H1 (cell line): ENCODE measurements at regions not wholly inside any gene's neighbourhood (a gene's known extent, or its start where the extent isn't known, plus 50 kb on each side); places are given as distances from the start of the nearest gene placed in this dataset.

ENCODE experiments used
- CTCF ChIA-PET: fragments of 300-600 bp; sonication (Branson Sonifier 250); formaldehyde crosslinking; loops from one replicate; lab custom pipeline; 2021; ENCODE audit not compliant: partially characterized antibody; lab: Charles Lee
- POLR2A ChIA-PET: fragments of 300-600 bp; sonication (Branson Sonifier 250); formaldehyde crosslinking; loops from one replicate; lab custom pipeline; 2021; ENCODE audit warnings: inconsistent platforms; ENCODE audit not compliant: partially characterized antibody; lab: Charles Lee
- DNase-seq, 2 experiments: peaks; one replicate each; pipeline versions ENCODE4 v3.0.0 to v3.0.0-alpha.2; 2010 to 2022; ENCODE audit warnings: low spot score in 2 of 2, low read depth in 1 of 2, mixed read lengths in 1 of 2
- FAIRE-seq: peaks from 2 replicates; lab custom pipeline; 2011; peaks lifted over from hg19 to GRCh38; lab: Jason Lieb, UNC
- H2AFZ ChIP-seq: 2 replicates; pipeline ENCODE4 v1.8.1; 2012; ENCODE audit warnings: low read length, inconsistent platforms
- H2AK5ac ChIP-seq: 2 replicates; pipeline ENCODE4 v1.6.1; 2013; ENCODE audit warnings: low read depth, low read length
- H2BK120ac ChIP-seq: replicated peaks from 2 replicates; pipeline ENCODE3; 2013; ENCODE audit warnings: low read depth, low read length, inconsistent platforms
- H2BK12ac ChIP-seq: 2 replicates; pipeline ENCODE4 v1.6.1; 2013; ENCODE audit warnings: low read depth, low read length
- H2BK15ac ChIP-seq: 2 replicates; pipeline ENCODE4 v1.6.1; 2013; ENCODE audit warnings: low read length
- H2BK20ac ChIP-seq: 2 replicates; pipeline ENCODE4 v1.6.1; 2013; ENCODE audit warnings: low read length
- H2BK5ac ChIP-seq: 2 replicates; pipeline ENCODE4 v1.6.1; 2013; ENCODE audit warnings: low read depth, low read length
- H3K14ac ChIP-seq: 2 replicates; pipeline ENCODE4 v1.6.1; 2013; ENCODE audit warnings: inconsistent platforms; ENCODE audit not compliant: insufficient read length
- H3K18ac ChIP-seq: 2 replicates; pipeline ENCODE4 v1.6.1; 2013; ENCODE audit warnings: low read length; ENCODE audit errors: extremely low read depth
- H3K23ac ChIP-seq: 2 replicates; pipeline ENCODE4 v1.6.1; 2013; ENCODE audit warnings: inconsistent platforms; ENCODE audit not compliant: insufficient read length
- H3K23me2 ChIP-seq: 2 replicates; pipeline ENCODE4 v1.6.1; 2013; ENCODE audit warnings: low read depth, low read length
- H3K27ac ChIP-seq: 2 replicates; pipeline ENCODE4 v1.6.1; 2011; ENCODE audit warnings: low read depth, low read length, inconsistent platforms
- H3K27me3 ChIP-seq, 4 experiments: replicated peaks in 1 of 4; 1 replicate in 1 of 4; 2 replicates in 3 of 4; pipeline versions ENCODE4 v1.6.1 to v1.8.1; 2011 to 2013; ENCODE audit warnings: low read length in 3 of 4, mild to moderate bottlenecking in 3 of 4, inconsistent platforms in 2 of 4, mixed read lengths in 2 of 4, moderate library complexity in 1 of 4; ENCODE audit not compliant: control insufficient read depth in 3 of 4, insufficient read depth in 3 of 4; ENCODE audit errors: extremely low read depth in 1 of 4
- H3K36me3 ChIP-seq, 4 experiments: 2 replicates each; pipeline versions ENCODE4 v1.6.1 to v1.8.1; 2011 to 2013; ENCODE audit warnings: mild to moderate bottlenecking in 4 of 4, low read length in 3 of 4, moderate library complexity in 2 of 4, control low read depth in 1 of 4, inconsistent platforms in 1 of 4; ENCODE audit not compliant: insufficient read depth in 4 of 4, control insufficient read depth in 2 of 4
- H3K4ac ChIP-seq: replicated peaks from 2 replicates; pipeline ENCODE3; 2013; ENCODE audit warnings: low read length, low read depth, mixed read lengths, inconsistent platforms; ENCODE audit not compliant: insufficient read length
- H3K4me1 ChIP-seq, 4 experiments: replicated peaks in 1 of 4; 1 replicate in 1 of 4; 2 replicates in 3 of 4; pipeline versions ENCODE4 v1.6.1 to v1.8.1; 2011 to 2013; ENCODE audit warnings: low read length in 3 of 4, inconsistent platforms in 2 of 4, mixed read lengths in 1 of 4; ENCODE audit not compliant: insufficient read depth in 4 of 4, control insufficient read depth in 3 of 4
- H3K4me2 ChIP-seq, 2 experiments: 2 replicates each; pipeline versions ENCODE4 v1.6.1 to v1.8.1; 2011 to 2013; ENCODE audit warnings: low read depth in 2 of 2, low read length in 2 of 2, control low read depth in 1 of 2, inconsistent platforms in 1 of 2, mild to moderate bottlenecking in 1 of 2; ENCODE audit not compliant: insufficient read depth in 1 of 2
- H3K4me3 ChIP-seq, 4 experiments: fragments of 200-600, 300-600 bp in 1 of 4; sonication (generic), shearing (Covaris generic), sonication (Bioruptor Twin) in 1 of 4; 2 replicates each; pipeline versions ENCODE4 v1.5.1 to v1.8.1; 2011 to 2016; ENCODE audit warnings: low read length in 4 of 4, low read depth in 3 of 4, control low read depth in 2 of 4, inconsistent platforms in 2 of 4, mild to moderate bottlenecking in 2 of 4, mixed read lengths in 1 of 4, moderate library complexity in 1 of 4; ENCODE audit not compliant: insufficient read depth in 2 of 4; ENCODE audit errors: extremely low read depth in 1 of 4
- H3K56ac ChIP-seq: replicated peaks from 2 replicates; pipeline ENCODE3; 2013; ENCODE audit warnings: low read depth, mild to moderate bottlenecking, mixed read lengths, low read length, inconsistent platforms; ENCODE audit not compliant: insufficient read length
- H3K79me1 ChIP-seq: 2 replicates; pipeline ENCODE4 v1.6.1; 2013; ENCODE audit warnings: low read depth, low read length, control low read depth
- H3K79me2 ChIP-seq, 2 experiments: 2 replicates each; pipeline versions ENCODE4 v1.6.1 to v1.8.1; 2012 to 2013; ENCODE audit warnings: low read length in 2 of 2, mild to moderate bottlenecking in 2 of 2, inconsistent platforms in 1 of 2; ENCODE audit not compliant: insufficient read depth in 2 of 2, control insufficient read depth in 1 of 2
- H3K9ac ChIP-seq, 4 experiments: replicated peaks in 1 of 4; 1 replicate in 1 of 4; 2 replicates in 3 of 4; pipeline versions ENCODE4 v1.6.1 to v1.8.1; 2011 to 2013; ENCODE audit warnings: low read depth in 3 of 4, low read length in 3 of 4, control low read depth in 2 of 4, mild to moderate bottlenecking in 2 of 4, moderate library complexity in 2 of 4, inconsistent platforms in 1 of 4; ENCODE audit errors: extremely low read depth in 1 of 4
- H3K9me3 ChIP-seq, 2 experiments: 2 replicates each; pipeline versions ENCODE4 v1.6.1 to v1.8.1; 2012 to 2013; ENCODE audit warnings: mild to moderate bottlenecking in 2 of 2, moderate library complexity in 2 of 2, control low read depth in 1 of 2, inconsistent platforms in 1 of 2, low read depth in 1 of 2, low read length in 1 of 2, mixed read lengths in 1 of 2; ENCODE audit not compliant: insufficient read depth in 2 of 2
- H4K20me1 ChIP-seq, 2 experiments: replicated peaks in 1 of 2; 2 replicates each; pipeline versions ENCODE3 to v1.8.1; 2011 to 2013; ENCODE audit warnings: inconsistent platforms in 2 of 2, low read length in 2 of 2, mild to moderate bottlenecking in 1 of 2; ENCODE audit not compliant: insufficient read depth in 2 of 2, control insufficient read depth in 1 of 2
- H4K5ac ChIP-seq: 2 replicates; pipeline ENCODE4 v1.6.1; 2013; ENCODE audit warnings: low read length, low read depth, mixed read lengths, inconsistent platforms; ENCODE audit not compliant: insufficient read length
- H4K8ac ChIP-seq: 2 replicates; pipeline ENCODE4 v1.8.0; 2013; ENCODE audit warnings: mild to moderate bottlenecking, moderate library complexity, low read length, inconsistent platforms; ENCODE audit not compliant: insufficient read depth; ENCODE audit errors: extremely low read depth
- H4K91ac ChIP-seq: replicated peaks from 2 replicates; pipeline ENCODE3; 2013; ENCODE audit warnings: low read length, mixed read lengths, inconsistent platforms; ENCODE audit not compliant: insufficient read length
- CREB1 ChIP-seq: IDR thresholded peaks from 2 replicates; pipeline ENCODE4 v1.6.1; 2012; ENCODE audit warnings: inconsistent platforms
- EP300 ChIP-seq, 2 experiments: IDR thresholded peaks; 1 replicate in 1 of 2; 2 replicates in 1 of 2; pipeline ENCODE4 v1.6.1; 2011 to 2012; ENCODE audit warnings: low read depth in 2 of 2, low read length in 2 of 2, mild to moderate bottlenecking in 2 of 2, borderline replicate concordance in 1 of 2, inconsistent platforms in 1 of 2, moderate library complexity in 1 of 2
- HDAC2 ChIP-seq, 2 experiments: fragments of 300-600 bp in 1 of 2; sonication (generic) in 1 of 2; IDR thresholded peaks; 2 replicates each; pipeline ENCODE4 v1.6.1; 2011 to 2012; ENCODE audit warnings: low read depth in 2 of 2, low read length in 2 of 2, mild to moderate bottlenecking in 2 of 2, moderate library complexity in 2 of 2, borderline replicate concordance in 1 of 2, inconsistent platforms in 1 of 2
- JUN ChIP-seq: IDR thresholded peaks from 2 replicates; pipeline ENCODE4 v1.6.1; 2011; ENCODE audit warnings: low read depth, mild to moderate bottlenecking, improper control_type of control experiment, low read length
- NANOG ChIP-seq: IDR thresholded peaks from 2 replicates; pipeline ENCODE4 v1.6.1; 2011; ENCODE audit warnings: low read length, low read depth, mild to moderate bottlenecking, inconsistent platforms; ENCODE audit not compliant: insufficient read depth, poor library complexity, severe bottlenecking
- RFX5 ChIP-seq: IDR thresholded peaks from 2 replicates; pipeline ENCODE4 v1.6.1; 2011; ENCODE audit warnings: low read depth, low read length, improper control_type of control experiment, borderline replicate concordance
- SAP30 ChIP-seq: fragments of 300-600 bp; sonication (generic); IDR thresholded peaks from 2 replicates; pipeline ENCODE4 v1.7.1; 2012; ENCODE audit warnings: low read length, moderate library complexity, mild to moderate bottlenecking, inconsistent platforms; ENCODE audit not compliant: insufficient read depth, insufficient replicate concordance
- SUZ12 ChIP-seq: fragments of 200-600 bp; sonication (generic); IDR thresholded peaks from 2 replicates; pipeline ENCODE4 v1.6.1; 2012; ENCODE audit warnings: mild to moderate bottlenecking, inconsistent platforms, low read length, moderate library complexity, mixed read lengths
- TCF12 ChIP-seq: IDR thresholded peaks from 2 replicates; pipeline ENCODE4 v1.6.1; 2011; ENCODE audit warnings: low read depth, mild to moderate bottlenecking, low read length

- H4K5ac ChIP-seq, result no peak overlapping the region
- no peak overlapping the region for H3K9ac ChIP-seq
- no peak overlapping the region for H2BK20ac ChIP-seq
- no peaks in the 10 kb centered on the region for H3K79me2 ChIP-seq
- no peak overlapping the region for H3K23ac ChIP-seq
- DNase-seq (no peak), FAIRE-seq (no peak)
- no peak overlapping the region for H4K8ac ChIP-seq
- no peaks in the 10 kb centered on the region for H4K20me1 ChIP-seq
- no peaks in the 10 kb centered on the region for H3K9me3 ChIP-seq
- CTCF ChIA-PET, result no interaction called here
- H3K79me1 ChIP-seq, result no peaks in the 10 kb centered on the region
- H3K23me2 ChIP-seq, result no peaks in the 10 kb centered on the region
- H3K36me3 ChIP-seq, result no peaks in the 10 kb centered on the region
- H2AFZ ChIP-seq, result no peak overlapping the region
- H3K27ac ChIP-seq, result no peak overlapping the region
- H3K14ac ChIP-seq, result no peak overlapping the region
- H3K4ac ChIP-seq, result no peak overlapping the region
- no peak overlapping the region for H2AK5ac ChIP-seq
- POLR2A ChIA-PET, result no interaction called here
- no peak overlapping the region for H3K18ac ChIP-seq
- no peak overlapping the region for H3K4me3 ChIP-seq
- no peak overlapping the region for H2BK12ac ChIP-seq
- H3K4me2 ChIP-seq, result no peak overlapping the region
- H3K56ac ChIP-seq, result no peak overlapping the region
- H2BK5ac ChIP-seq, result no peak overlapping the region
- H3K27me3 ChIP-seq, result no peaks in the 10 kb centered on the region
- H3K4me1 ChIP-seq, result no peaks in the 10 kb centered on the region
- H2BK15ac ChIP-seq, result no peak overlapping the region
- no peak overlapping the region for H2BK120ac ChIP-seq
- H4K91ac ChIP-seq, result no peak overlapping the region
- TF ChIP-seq HDAC2 (IDR thresholded peaks at IDR 0.05; ENCODE audit: borderline replicate concordance in 1 of 2, low read depth in 2 of 2, low read length in 2 of 2) (no peak), JUN (no peak), NANOG (no peak), EP300 (IDR thresholded peaks at IDR 0.05; ENCODE audit: borderline replicate concordance in 1 of 2, low read depth in 2 of 2, low read length in 2 of 2) (no peak), RFX5 (no peak), SAP30 (no peak), TCF12 (no peak), CREB1 (no peak), SUZ12 (no peak)
Observed at GRCh38 chr21:16425376-16425775, 695.6 kb downstream of the USP25 start.
